ENCODE measurements at regions not wholly inside any gene's neighbourhood (a gene's known extent, or its start where the extent isn't known, plus 50 kb on each side); places are given as distances from the start of the nearest gene placed in this dataset.
A peak's percentile ranks its signal among the peaks of the same experiment; 100 is the strongest.

DNA sequence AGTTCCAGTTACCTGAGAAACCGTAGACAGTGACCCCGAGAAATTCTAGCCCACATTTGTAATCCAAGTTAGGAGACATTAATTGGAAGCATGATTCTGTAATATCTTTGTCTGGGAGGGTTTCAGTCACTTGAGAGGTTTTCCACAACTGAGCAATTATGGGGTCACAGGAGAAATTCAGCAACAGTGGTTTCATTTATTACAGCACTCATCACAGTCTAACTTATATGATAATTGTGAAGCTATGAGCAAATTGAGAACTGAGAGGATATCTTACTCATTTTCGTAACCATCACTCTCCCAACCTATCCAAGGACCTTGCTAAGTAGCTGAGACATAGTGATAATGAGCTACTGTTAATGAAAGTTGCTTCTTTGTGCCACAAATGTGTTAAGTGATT is 328.5 kb upstream of the PPP2R3A start:
- Histone ChIP-seq H3K27me3 (ENCODE audit: low read depth, low read length) (peaks cover 53% of the 10 kb centered on the region), H4K20me1 (ENCODE audit: insufficient read depth, low read length) (no peaks in the 10 kb centered on the region), H3K9ac (ENCODE audit: low read length) (no peak overlapping the region), H3K36me3 (replicated peaks; ENCODE audit: low read depth, low read length) (no peaks in the 10 kb centered on the region), H3K4me3 (ENCODE audit: low read length) (no peak overlapping the region), H3K27ac (ENCODE audit: low read length) (no peak overlapping the region), H3K4me2 (ENCODE audit: low read length) (peak overlapping the region; percentile 26), H3K4me1 (ENCODE audit: low read length) (peaks cover 12% of the 10 kb centered on the region), H2AFZ (ENCODE audit: low read depth, low read length) (no peak overlapping the region), H3K9me3 (ENCODE audit: insufficient read depth, low read length) (no peaks in the 10 kb centered on the region), H3K79me2 (ENCODE audit: low read length) (no peaks in the 10 kb centered on the region)
- TF ChIP-seq EZH2phosphoT487 (IDR thresholded peaks at IDR 0.05; ENCODE audit: low read depth) (no peak), CTCF (IDR thresholded peaks at IDR 0.05; ENCODE audit: low read depth, low read length) (no peak)

DNA sequence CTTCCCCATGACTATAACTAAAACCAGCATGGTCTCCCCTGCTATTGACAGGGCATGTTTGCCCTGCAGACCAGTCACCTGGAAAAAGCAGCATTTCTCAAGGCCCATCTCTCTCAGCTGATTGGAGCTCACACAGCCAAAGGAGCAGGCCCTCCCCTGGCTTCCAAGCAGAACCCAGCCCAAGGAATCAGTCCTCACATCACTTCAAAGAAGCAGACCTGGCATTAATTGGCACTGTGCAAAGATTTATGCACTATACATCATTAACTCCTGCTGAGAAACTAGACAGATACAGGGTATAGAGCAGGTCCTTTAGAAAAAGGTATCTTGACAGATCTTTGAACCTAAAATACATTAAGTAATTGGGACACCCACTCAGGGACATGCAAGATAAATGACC is 323.8 kb upstream of the PPP2R3A start:
- H4K20me1 ChIP-seq (ENCODE audit: insufficient read depth, low read length) = no peaks in the 10 kb centered on the region
- peaks cover 40% of the 10 kb centered on the region for H3K27me3 ChIP-seq (ENCODE audit: low read depth, low read length)
- H3K4me1 ChIP-seq (ENCODE audit: low read length) = peaks cover 8% of the 10 kb centered on the region
- H2AFZ ChIP-seq (ENCODE audit: low read depth, low read length) = no peak overlapping the region
- no peaks in the 10 kb centered on the region for H3K79me2 ChIP-seq (ENCODE audit: low read length)
- no peak overlapping the region for H3K4me3 ChIP-seq (ENCODE audit: low read length)
- TF ChIP-seq CTCF (IDR thresholded peaks at IDR 0.05; ENCODE audit: low read depth, low read length) (no peak), EZH2phosphoT487 (IDR thresholded peaks at IDR 0.05; ENCODE audit: low read depth) (no peak)
- H3K27ac ChIP-seq (ENCODE audit: low read length) = no peak overlapping the region
- no peak overlapping the region for H3K9ac ChIP-seq (ENCODE audit: low read length)
- no peaks in the 10 kb centered on the region for H3K36me3 ChIP-seq (replicated peaks; ENCODE audit: low read depth, low read length)
- H3K4me2 ChIP-seq (ENCODE audit: low read length) = no peak overlapping the region
- no peaks in the 10 kb centered on the region for H3K9me3 ChIP-seq (ENCODE audit: insufficient read depth, low read length)

GRCh38 chr3:135645541-135645940 is 320.0 kb upstream of the PPP2R3A start:
- TF ChIP-seq CTCF (IDR thresholded peaks at IDR 0.05; ENCODE audit: low read depth, low read length) (no peak), EZH2phosphoT487 (IDR thresholded peaks at IDR 0.05; ENCODE audit: low read depth) (no peak)
- Histone ChIP-seq H4K20me1 (ENCODE audit: insufficient read depth, low read length) (no peaks in the 10 kb centered on the region), H2AFZ (ENCODE audit: low read depth, low read length) (no peak overlapping the region), H3K4me2 (ENCODE audit: low read length) (no peak overlapping the region), H3K36me3 (replicated peaks; ENCODE audit: low read depth, low read length) (no peaks in the 10 kb centered on the region), H3K79me2 (ENCODE audit: low read length) (no peaks in the 10 kb centered on the region), H3K4me3 (ENCODE audit: low read length) (no peak overlapping the region), H3K27me3 (ENCODE audit: low read depth, low read length) (peaks cover 17% of the 10 kb centered on the region; the same call in 1 of the 2 replicates), H3K4me1 (ENCODE audit: low read length) (no peaks in the 10 kb centered on the region), H3K9me3 (ENCODE audit: insufficient read depth, low read length) (no peaks in the 10 kb centered on the region), H3K9ac (ENCODE audit: low read length) (no peak overlapping the region), H3K27ac (ENCODE audit: low read length) (no peak overlapping the region)

DNA sequence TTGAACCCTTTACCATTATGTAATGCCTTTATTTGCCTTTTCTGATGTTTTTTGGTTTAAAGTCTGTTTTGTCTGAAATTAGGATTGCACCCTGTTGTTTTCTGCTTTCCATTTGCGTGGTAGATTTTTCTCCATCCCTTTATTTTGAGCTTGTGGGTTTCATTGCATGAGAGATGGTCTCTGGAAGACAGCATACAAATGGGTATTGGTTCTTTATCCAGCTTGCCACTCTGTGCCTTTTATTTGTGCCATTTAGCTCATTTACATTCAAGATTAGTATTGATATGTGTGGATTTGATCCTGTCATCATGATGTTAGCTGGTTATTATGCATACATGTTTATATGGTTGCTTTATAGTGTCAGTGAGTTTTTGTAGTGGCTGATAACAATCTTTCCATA is 318.7 kb upstream of the PPP2R3A start:
- Histone ChIP-seq H3K9ac (ENCODE audit: low read length) (no peak overlapping the region), H3K4me2 (ENCODE audit: low read length) (no peak overlapping the region), H3K27me3 (ENCODE audit: low read depth, low read length) (peaks cover 12% of the 10 kb centered on the region; the same call in 1 of the 2 replicates), H3K4me3 (ENCODE audit: low read length) (no peak overlapping the region), H4K20me1 (ENCODE audit: insufficient read depth, low read length) (no peaks in the 10 kb centered on the region), H3K4me1 (ENCODE audit: low read length) (no peaks in the 10 kb centered on the region), H2AFZ (ENCODE audit: low read depth, low read length) (no peak overlapping the region), H3K9me3 (ENCODE audit: insufficient read depth, low read length) (no peaks in the 10 kb centered on the region), H3K36me3 (replicated peaks; ENCODE audit: low read depth, low read length) (no peaks in the 10 kb centered on the region), H3K79me2 (ENCODE audit: low read length) (no peaks in the 10 kb centered on the region), H3K27ac (ENCODE audit: low read length) (no peak overlapping the region)
- TF ChIP-seq CTCF (IDR thresholded peaks at IDR 0.05; ENCODE audit: low read depth, low read length) (no peak), EZH2phosphoT487 (IDR thresholded peaks at IDR 0.05; ENCODE audit: low read depth) (no peak)
